ENCODE measurements at regions not wholly inside any gene's neighbourhood (a gene's known extent, or its start where the extent isn't known, plus 50 kb on each side); places are given as distances from the start of the nearest gene placed in this dataset.

DNA sequence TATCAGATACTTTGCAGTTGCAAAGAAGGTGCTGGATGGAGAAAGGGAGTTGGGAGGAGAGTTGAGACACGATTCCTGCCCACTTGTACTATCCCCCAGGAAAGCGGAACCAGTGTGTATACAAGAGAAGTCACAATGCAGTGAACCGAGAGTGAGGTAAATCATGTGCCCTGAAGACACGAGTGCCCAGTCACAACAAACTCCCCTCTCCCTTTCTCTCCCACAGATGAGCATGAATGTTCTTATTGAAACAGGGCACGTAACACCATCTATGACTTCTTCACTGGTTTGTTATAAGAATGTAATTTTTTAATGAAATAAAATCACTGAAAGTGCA lies 155.7 kb downstream of the IRS1 start:
- no peak for TF ChIP-seq POLR2A (IDR thresholded peaks at IDR 0.05)
- TF ChIP-seq CTCF (IDR thresholded peaks at IDR 0.05): no peak
